HG02623 (cell line): ENCODE measurements at regions not wholly inside any gene's neighbourhood (a gene's known extent, or its start where the extent isn't known, plus 50 kb on each side); places are given as distances from the start of the nearest gene placed in this dataset.

Experiments used
- ATAC-seq: cut with Tn5 transposase; IDR thresholded peaks from one replicate; pipeline ENCODE4 v1.9.1; 2021; ENCODE audit warnings: moderate library complexity; ENCODE audit not compliant: unreplicated experiment

DNA sequence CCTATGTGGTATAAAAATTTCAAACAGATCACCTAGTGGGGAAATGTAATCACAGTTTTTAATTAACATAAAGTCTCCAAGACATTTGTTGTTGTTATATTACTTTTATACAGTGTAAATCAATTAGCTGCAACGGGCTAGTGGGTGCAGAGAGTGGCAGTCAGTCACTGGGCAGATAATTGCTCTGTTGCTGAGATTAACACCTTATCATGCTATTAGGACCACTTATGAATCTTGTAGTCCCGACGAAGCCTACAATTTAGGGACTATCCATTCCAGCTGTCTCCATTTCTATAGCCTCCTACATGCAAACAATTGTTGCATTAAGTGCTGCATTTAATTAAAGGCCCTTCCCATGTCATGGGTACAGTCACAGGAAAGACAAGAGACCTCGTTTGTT, 158.9 kb upstream of the PROX1 start:
- ATAC-seq = no peak

DNA sequence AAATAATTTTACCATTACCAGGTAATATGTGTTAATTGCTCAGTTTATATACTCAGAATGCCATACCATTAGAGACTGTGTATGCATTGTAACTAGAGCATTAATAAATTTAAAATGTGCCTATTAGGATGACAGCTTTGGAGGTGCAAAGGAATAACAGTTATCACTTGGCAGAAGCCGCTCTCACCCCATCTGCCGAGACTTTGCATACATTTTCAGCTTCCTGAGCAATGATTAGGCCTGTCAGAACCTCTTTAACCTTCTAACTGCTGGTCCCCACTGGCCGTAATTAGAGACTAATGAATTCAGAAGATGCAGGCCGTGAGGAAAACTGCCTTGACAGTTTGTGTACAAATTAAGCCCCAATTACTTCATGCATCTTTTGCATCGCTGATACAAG, 158.0 kb upstream of the PROX1 start:
- ATAC-seq = no peak

DNA sequence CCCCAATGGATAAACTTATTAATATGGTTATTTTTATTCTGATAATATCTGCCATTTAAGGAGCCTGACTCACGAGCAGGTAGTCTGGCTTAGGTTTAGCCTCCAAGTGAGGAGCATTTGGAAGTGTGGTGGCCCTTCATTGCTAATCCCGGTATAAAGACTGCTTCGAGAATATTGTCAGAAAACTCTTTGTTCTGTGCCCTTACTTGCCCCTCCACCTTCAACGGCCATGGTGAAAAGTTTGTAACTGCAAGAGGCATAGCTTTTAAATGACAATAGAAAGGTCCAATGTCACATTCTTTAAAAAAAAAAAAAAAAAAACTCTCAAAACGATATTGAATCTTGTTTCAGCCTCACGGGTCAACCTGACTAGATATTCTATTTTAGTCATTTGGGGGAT, 157.4 kb upstream of the PROX1 start:
- ATAC-seq = no peak

DNA sequence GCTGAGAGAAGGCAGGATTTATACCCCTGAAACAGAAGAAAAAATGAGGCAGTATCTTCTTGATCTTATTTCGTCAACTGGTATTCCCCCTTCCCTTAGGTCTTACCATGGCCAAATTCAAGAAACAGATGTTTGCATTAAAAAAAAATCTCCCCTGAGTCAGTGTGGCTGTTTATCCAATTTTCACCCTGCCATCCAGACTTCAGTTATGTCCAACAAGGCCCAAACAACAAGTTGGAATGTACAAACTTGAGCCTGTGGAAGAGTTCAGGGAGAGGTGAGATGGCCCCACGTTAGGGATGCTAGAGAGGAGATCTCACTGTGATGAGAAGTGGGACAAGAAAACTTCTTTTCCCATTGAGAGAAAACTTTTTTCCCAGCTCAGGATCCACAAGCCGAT, 147.2 kb upstream of the PROX1 start:
- ATAC-seq = no peak

DNA sequence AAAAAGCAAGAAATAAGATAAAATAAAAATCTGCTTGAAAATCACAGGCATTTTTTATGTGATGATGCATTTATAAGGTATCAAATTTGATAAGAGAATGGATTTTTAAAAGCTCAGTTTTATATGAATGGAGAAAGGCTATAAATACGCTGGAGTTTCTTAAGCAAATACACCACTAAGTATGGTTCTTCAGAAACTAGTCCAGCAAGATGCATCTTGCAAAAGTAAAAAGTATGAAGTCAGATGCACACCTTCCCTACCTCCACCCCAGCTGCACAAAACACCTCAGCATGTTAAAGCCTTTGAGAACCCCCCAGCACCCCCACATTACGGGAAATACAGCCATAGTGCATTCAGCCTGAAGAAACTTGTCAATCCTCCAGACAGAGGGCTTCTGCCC, 143.1 kb upstream of the PROX1 start:
- ATAC-seq = no peak

DNA sequence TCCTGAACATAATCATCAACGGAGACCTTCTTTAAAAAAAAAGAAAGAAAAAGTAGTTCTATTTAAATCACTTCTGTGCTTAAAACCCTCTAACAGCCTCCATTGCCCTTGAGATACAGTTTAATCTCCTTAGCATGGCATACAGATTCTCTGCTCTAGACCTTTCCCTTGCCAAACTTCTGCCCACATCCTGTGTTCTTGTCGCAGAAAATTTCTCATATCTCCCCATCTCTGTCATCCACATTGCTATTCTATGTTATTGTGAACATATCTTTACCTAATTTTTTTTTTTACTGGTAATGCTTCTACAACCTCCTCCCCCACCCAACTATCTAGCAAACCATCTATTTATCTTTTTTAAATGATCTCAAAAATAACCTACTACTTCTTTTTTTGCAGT, 135.7 kb upstream of the PROX1 start:
- no peak for ATAC-seq

DNA sequence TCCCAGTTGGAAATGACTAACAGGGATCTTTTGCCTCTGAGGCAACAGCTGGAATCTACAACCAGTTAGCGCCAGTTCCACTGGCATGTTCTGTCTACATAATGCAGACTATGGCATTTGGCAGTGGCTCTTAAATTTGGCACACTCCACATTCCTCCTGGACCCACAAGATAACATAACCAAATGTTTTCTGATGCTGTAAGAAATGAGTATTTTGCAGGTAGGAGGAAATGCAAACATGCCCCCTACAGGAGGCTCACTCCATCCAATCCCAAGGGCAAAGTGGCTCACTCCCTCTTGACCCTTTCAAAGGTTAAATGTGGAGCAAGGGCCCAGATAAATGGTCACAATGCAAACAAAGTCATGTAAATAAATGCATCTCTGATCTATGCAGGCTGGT, 129.2 kb upstream of the PROX1 start:
- no peak for ATAC-seq

DNA sequence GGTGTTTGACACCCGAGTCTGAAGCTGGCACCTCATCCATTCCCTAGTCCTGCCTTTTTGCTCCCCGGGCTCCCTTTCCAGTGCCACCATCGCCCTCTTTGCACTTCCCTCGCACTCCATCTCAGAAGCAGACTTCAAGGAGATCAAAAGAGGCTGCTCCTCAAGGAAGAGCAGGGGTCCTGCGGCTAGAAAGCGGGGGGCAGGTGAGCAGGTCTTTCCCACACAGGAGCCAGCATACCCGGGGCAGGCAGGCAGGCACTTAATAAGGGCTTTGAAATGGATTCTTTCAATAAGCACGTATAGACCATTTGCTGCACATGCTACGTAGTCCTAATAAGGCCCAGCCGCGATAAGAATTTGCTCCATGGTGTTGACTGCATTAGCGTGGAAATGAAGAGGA, 125.9 kb upstream of the PROX1 start:
- no peak for ATAC-seq

DNA sequence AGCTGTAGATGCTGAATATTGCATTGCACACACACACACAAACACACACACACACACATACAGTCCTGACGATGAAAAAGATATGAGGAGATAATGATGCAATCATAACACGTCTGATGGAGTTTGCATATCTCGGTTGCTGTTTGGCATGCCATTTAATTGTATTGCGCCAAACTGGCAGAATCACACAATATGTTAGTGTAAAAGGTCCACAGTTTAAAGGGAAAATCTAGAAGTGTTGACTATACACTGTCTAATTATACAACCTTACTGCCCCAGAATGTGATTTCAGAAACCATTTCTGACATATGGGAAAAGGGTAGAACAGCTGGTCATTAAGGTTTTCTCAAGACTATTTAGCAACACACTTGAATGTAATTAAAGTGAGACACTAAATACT, 123.7 kb upstream of the PROX1 start:
- no peak for ATAC-seq

DNA sequence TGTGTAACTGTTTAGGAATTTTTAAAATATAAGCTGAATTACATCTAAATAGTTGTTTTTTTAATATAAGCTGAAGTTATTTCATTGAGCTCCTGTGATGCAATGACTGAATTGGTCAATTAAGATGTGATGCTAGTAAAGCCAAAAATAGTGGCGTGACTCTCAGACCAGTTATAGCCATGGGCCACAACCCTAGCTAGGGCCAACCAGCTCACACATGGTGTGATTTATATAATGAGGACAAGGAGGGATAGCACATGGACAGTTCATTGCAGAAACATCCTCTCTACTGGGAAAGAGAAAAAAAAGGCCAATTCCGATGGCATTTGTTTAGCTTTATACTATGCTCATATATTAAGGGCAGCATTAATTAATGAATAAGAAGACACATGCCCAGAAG, 119.3 kb upstream of the PROX1 start:
- no peak for ATAC-seq

DNA sequence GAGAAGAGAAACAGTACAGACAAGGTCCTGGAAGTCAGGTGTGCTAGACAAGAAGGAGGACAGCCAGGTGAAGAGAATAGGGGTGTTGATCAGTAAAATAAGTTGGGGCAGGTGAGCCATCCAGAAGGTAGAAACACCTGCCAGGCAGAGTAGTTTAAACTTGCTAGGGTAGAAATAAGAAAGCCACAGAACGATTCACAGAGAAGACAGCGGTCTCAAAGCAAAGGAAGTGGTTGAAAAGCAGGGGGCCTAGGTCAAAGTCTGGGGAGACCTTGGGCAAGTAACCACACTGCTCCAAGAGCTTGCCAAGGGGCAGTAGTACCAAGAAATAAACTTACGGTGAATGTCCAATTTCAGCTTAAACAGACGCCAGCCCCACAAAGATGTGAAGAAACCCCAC, 116.6 kb upstream of the PROX1 start:
- no peak for ATAC-seq

DNA sequence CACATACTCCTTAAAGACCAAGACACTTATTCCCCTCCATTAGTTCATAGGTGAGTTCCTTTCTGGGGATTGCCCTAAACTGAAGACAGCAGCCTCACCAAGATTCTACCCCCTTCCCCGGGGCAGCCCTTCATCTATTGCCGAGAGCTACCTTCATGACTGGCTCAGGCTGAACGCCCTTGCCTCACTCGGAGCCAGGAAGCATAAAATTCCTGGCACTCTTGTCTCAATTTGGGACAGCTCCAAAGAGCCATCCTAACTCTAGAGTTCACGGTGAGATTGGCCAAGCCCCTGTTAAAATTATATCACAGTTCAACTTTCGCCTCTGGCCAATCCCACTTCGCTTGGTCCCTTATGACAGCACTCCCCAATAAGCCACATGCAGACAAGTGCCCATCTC, 113.0 kb upstream of the PROX1 start:
- ATAC-seq = no peak

DNA sequence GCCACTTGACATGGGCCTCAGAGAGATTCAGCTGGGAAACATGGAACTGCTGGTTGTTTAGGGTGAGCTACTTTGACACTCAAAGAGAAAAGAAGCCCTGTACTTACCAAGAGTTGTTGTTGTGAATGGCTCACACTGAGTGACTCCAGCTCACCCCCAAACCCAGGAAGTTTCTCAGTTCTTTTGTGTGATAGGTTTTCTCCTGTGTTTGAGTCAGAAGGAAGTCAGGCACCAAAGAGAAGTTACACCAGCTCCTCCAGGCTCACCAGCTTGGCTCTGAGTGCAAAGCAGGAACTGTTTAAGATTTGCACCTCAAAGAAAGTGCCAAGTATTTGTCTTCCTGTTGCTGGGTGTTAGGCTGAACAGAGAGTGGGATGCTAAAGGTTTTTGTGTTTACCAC, 111.2 kb upstream of the PROX1 start:
- ATAC-seq = no peak

DNA sequence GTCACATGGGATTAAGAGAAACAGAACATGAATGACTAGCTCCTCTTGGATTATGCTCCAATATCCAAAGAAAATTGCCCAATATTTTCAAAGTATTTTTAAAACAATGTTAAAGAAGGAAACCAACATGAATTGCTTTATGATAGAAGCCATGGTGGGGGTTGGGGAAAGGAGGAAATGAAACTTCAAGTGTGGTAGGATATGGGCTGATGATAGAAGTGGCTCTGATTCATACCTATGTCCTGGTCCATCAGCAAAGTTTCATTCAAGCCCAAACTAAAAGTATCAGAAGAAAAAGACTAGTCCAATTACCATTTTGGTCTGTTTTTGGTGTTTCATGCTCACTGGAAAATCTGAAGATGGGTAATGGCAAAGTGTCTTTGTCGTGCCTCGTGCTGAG, 104.2 kb upstream of the PROX1 start:
- ATAC-seq = no peak

DNA sequence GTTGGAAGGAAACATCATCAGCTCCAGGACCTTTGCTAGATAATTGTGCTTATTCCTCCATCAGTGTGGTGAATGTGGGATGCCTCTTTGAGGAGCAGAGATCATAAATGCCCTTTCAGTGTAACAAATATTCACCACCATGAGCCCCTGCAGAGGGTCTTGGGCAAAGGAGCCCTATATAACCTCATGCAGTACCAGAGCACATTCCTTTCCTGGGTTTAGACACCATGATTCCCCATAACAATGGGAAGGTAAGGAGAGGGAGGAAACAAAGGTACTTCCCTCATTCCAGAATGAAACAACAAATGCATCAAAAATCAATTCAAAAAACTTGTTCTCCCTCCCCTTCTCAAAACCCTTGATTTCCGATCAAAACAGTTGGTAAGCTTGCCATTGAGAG, 103.4 kb upstream of the PROX1 start:
- no peak for ATAC-seq

DNA sequence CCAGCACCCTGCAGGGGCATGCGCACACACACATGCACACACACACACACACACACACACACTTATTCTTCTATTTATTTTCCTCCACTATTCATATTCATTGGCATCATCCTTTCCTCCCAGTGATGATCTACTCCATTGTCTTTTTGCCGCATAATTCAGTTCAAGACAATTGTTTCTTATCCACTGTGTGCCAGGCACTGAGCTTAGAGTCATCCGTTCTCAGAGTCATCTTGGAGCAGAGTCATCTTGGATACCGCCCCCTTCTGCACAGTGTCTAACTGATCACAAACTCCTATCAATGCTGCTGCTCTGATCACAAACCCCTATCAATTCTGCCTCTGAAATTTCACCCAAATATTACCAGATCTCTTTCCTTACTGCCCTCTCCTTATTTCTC, 102.8 kb upstream of the PROX1 start:
- ATAC-seq = no peak

DNA sequence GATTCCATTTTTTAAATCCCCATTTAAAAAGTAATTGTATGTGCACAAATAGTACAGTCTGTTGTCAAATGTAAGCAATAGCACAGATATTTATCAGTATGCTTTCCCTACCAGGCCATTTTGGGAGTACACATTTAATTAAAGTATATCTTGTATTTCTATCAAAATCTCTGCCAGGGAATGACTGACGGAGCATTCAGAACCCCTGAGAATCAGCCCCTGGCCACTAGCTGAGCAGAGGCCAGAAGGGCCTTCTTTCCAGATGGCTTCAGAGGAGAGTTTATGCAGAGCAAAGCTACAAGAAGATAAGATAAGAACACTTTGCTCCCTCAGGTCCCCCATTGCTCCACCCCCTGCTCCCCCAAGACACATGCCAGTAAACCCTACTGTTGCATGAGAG, 99.9 kb upstream of the PROX1 start:
- no peak for ATAC-seq

DNA sequence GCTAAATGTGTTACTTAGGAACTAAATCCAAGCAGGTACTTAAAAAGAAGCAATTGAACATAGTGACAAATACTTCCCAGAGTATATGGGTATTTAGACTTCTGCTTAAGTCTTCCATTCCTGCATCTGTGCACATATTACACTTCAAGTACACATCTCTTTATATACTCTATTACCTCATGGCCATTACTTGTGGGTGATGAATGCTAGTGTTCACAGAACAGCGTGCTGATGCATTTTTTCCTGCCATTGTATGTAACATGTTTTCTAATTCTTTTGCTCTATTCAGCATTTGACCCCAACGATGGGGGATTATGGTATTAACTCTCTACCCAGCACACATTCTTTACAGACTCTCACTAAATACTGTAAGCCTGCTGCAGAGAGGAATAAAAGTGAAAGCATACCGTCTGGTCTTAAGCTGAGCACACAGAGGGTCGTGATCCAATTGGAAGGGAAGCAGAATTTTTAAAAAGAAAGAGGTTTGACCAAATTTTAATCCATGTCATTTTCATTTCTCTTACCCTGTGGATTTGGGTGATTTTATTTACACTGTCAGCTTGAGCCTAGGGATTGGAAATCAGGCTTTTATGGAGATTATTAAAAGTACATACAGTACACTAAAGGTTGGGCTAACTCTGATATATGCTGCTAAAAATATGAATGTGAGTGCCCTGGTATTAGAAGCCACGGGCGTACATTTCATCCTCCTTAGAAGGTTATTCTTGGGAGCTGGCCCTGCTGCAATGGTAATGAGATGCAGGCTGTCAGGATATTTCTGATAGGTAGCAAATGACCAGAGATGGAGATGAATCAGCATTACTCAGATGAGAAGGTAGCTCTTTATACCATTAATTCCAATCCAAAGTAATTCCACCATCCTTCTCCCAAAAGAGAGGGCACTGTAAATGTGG, 95.5 kb upstream of the PROX1 start:
- ATAC-seq = no peak

DNA sequence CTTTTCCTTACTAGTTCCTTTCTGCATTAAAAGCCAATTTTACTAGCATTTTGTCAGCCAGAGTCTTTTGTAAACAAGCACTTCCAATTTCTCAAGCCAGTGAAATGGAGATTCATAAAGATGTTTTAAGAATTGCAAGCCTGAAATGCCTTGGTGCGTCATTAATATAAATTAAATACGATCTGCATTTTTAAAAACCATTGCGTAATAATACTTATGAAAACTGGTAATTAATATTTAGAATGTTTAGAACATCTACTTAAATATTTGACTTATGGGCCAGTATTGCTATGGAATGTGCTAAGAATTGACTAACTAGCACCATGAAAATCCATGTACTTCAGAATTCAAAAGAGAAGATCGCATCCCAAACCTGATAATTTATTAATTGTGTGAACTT, 89.1 kb upstream of the PROX1 start:
- ATAC-seq = no peak

DNA sequence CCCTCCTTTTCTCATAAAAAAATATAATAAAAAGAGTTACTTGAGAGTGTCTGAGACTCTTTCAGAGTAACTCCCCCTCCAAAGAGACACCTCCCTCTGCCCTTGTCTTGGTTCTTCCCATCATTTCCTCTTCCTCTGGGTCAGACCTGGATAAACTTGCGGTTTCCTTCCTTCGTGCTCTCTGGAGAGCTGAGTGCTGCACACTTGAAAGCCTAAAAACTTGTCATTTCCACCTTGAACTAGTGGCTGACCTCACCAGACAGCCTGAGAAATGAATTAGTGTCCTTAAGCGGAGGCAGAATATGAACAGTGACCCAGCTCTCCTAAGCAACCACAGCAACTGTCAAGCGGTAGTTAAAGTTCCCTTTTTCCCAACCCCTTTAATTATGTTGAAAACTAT, 88.4 kb upstream of the PROX1 start:
- no peak for ATAC-seq

DNA sequence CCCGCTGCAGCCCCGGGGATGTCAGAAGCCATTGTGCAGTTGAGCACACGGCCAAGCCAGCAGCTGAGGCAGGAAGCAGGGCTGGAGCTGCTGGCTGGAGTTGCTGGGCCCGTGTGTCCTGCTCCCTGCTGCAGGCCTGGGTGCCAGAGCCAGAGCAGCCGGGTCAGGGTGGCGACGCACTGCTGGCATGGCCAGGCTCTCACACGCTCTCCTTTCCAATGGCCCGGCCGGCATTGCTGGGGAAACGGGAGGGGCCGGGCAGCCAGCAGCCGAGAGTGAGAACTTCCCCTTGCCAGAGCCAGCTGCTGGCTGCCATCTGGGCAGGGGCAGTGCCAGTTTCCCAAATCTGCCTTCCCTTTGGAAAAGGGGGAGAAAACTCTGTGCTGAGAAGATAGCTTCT, 82.4 kb upstream of the PROX1 start:
- ATAC-seq = no peak

DNA sequence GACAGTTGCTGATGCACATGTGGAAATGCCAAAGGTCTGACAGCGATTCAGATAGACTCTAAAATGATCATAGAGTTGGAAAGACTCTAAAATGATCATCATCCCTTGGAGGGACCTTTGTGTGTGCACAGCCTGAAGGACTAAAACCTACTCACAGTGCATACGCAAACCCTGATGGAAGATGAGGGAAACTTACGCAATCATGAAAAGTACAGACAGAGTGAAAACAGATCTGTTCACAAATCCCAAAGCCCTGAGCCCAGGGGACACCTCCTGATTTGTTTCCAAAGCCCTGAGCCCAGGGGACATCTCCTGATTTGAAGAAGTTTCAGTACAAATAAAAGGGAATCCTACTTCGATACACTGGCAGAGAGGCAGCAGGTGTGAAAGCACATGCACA, 79.3 kb upstream of the PROX1 start:
- ATAC-seq = no peak

DNA sequence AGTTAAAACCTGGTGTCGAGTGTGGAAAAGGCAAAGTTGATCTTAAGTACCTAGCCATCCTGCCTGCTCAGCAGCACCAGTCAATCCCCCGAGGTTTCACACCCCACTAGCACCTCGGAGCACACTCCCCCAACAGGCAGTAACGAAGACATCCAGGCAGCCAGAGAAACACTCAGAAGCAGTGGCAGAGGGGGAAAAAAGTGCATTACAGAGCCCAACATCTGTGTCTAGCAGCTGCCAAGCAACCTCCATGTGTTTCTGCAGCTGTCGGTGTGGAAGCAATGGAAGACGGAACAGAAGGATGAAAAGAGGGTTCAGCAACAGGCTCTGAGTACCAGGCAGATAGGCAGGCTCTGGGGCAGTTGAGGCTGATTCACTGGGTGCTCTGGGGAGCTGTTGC, 73.4 kb upstream of the PROX1 start:
- no peak for ATAC-seq
